ENCODE measurements at regions not wholly inside any gene's neighbourhood (a gene's known extent, or its start where the extent isn't known, plus 50 kb on each side); places are given as distances from the start of the nearest gene placed in this dataset.

DNA sequence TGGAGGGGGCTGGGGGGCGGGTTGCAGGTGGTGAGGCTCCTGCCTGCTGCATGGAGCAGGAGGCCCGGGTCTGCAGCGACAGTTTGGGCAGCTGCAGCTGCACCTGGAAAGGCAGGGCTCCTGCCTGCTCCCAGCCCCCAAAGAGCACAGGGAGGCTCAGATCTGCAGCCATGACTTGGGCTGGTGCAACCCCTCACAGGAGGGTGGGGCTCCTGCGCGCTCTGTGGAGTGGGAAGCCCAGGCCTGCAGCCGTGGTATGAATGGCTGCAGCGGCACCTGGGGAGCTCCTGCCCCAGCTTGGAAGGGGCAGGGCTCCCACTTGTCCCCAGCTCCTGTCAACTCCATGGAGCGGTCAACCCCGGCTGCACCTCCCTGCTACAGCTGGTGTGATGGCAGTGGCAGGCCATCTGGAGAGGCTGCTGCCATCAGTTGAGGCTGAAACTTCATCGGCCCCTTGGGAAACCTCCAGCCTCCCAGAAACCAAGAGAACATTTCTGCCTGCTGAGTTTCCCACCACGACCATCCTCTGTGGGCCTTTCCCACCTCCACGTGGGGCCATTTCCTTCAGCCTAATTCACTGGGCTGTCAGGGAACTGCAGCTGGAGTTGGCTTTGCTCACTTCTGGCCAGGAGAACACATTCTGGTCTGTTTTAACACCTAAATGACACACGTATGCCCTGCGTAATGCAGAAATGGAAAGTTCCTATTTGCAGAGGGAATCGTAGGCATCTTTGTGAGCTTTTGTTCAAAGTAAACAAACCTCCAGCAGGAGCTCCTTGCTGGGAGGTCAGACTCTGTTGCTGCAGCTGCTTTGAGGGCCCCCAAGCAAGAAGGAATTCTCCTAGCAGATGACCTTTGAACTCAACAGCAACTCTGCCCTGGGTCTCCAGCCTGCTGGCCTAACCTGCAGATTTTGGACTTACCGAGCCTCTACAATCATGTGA lies 429.0 kb downstream of the PREX1 start:
- peak; percentile 62 for DNase-seq

DNA sequence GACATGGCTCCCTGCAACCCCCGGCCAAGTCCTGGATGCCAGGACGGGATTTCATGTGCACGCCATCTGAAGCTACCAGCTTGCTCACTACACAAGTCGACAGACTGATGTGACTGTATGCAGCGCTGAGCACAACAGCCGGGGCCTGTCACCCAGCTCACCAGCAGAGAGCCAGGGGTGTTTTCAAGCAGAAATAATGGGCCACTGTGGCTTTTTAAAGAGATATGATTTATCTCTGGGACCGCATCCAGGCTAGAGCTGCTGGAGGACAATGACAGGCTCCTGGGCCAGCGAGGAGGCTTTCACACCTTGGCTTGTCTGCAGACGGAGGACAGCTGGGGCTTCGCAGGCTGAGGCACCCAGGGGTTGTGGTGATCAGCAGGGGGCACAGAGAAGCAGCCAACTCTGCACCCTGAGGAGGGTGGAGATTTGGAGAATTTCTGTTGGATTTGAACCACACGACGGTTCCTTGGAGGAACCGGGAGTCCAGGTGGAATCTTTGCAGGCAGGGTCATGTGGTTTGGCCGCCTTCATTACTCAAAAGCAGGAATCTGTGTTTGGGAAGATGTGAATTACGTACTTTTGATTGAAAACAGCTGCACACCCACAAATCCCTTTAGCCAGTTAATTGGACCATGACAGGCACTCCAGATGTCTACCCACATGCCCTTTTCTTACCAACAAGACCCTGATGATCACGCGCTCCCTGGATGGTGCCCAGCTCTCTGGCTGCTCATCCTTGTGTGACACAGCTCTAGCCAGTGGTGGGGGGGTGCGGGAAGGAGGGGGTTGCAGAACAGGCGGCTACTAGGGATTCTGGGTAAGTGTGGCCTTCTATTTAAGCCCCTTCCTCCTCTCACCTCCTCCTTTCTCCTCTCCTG lies 430.6 kb downstream of the PREX1 start:
- peak; percentile 83 for DNase-seq

DNA sequence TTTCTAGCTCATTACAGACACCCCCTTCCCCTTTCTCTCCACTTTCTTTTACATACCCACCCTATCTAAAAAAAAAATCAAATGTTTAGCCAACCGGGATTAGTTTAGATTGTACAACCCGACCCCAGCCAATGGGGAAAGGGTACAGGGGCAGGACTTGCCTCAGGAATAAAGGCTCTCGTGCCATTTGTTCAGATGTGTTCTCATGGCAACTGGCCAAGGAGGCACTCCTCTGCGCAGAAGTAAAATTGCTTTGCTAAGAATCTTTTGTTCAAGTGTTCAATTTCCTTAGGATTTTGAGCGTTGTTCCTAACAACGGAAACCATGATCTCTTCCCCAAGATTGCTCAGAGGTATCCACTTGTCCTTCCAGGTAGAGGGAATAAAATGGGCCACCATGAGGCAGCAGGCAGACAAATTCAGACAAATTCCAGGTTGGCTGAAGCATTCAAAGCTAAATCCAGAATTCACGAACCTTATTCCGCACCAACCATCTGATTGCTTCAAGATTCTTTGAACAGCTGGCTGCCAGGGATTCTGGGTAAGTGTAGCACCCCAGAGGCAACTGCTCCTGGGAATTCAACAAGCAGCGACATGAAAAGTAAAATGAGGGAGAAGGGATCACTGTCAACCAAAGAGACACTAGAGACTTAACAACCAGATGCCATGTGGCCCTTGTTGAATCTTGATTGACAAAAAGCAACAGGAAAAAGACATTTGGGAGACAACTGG lies 431.8 kb downstream of the PREX1 start:
- DNase-seq = no peak

DNA sequence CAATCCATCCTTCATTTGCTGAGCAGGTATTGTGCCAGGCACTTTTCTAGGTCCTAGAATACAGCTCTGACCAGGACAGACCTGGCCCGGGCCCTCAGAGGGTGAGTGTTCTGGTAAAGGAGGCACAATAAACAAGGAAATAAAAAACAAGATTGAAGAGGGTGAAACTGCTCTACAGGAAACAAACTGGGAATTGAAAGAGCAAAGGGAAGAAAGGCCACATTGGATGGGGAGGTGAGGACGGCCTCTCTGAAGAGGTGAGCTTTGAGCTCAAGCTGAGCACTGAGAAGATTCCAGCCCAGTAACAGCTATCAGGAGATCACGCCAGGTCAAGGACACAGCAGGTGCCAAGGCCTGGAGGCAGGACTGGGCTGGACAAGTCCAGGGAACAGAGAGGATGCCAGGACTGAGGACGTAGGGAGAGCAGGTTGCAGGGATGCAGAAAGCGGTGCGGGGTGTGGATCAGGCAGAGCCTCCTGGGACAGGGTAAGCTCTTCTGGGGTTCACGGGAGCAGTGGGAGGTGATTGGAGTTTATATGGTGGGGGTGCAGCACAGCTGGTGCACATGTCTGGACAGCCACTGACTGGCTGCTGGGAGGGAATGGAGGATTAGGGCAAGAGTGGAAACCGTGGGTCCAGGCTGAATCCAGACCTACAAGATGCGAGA lies 433.3 kb downstream of the PREX1 start:
- DNase-seq = no peak

DNA sequence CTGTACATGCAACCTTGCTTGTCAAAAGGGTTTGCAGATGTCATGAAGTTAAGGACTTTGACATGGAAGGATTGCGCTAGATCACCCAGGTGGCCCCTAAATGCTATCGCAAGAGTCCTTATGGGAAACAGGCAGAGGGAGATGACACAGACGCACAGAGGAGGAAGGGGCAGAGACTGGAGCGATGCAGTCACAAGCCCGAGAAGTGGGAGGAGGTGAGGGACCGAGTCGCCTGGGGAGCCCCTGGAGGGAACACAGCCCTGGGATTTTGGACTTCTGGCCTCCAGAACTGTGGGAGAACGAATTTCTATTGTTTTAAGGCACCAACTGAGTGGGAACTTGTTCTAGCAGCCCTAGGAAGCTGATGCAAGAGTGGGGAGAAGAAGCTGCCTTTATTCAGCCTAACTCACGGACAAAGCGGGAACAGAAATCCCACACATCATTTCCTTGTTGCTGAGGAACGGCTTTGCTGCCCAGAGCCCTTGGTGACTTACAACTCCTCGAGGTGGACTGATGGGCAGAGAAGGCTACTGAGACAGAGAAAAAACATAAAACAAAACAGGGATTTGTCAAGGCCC lies 434.0 kb downstream of the PREX1 start:
- DNase-seq = no peak

DNA sequence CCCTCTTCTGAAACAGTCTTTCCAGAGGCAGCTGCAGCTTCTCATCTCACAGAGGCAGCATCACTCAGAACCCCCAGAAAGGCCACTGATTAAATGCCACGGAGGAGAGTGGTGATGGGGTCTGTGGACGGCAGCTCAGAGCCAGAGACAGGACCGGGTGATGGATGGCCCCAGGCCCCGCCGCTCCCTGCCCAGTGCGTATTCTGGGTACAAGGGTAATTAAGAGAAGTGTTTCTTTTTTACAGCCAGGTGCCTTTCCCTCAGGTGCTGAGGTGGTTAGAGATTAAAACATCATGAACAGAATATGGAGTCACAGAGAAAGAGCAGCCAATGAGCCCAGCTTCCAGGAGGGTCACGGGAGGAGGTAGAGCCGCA lies 434.5 kb downstream of the PREX1 start:
- no peak for DNase-seq

DNA sequence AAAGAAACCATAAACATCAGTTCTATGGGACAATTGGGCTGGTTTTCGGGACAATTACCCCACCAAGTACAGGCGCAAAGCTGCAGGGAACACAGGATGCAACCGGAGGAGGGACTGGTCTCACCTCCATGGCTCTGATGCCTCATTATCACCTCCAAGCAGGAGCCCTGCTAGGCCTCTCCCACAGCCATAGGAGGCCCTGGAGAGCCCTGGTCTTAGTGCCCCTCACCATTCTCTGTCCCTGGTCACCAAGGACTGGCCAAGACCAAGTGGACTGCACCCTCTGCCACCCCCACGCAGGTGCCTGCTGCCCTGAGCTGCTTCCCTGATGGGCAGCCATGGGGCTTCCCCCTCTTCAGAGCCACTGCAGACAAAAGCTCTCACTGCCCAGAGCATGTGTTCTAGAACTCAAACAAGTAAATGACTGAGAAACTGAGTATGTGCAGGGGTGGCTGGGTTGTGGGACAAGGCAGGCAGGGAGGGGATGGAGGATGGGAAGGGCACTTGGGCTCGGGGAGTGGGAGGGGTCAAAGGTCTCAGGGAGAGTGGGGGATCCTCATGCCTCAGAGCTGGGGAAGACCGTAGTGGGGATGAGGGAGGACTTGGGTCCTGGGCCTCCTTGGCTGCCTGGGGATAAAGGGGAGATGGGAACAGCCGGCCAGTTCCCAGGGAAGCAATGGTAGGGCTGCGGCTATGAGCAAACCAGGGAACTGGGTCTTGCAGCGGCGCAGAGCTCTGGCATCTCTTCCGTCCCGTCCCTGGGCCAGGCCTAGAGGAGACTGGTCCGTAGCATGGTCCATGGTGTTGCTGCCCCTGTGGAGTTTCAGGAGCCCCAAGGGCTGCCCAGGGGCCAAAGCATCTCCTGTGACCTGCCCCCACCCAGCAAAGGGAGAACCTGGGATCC lies 435.1 kb downstream of the PREX1 start:
- no peak for DNase-seq

DNA sequence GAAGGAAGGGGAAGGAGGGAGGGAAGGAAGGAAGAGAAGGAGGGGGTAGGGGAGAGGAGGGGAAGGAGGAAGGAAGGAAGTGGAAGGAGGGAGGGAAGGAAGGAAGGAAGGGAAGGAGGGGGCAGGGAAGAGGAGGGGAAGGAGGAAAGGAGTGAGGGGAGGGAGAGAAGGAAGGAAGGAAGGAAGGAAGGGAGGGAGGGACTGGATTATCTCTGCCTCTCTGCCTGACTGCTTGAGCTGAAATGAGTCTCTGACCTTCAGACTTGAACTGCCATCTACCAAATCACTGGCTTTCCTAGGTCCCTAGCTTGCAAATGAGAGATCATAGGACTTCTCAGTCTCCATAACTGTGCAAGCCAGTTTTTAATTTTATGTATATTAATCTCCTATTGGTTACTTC lies 436.8 kb downstream of the PREX1 start:
- no peak for DNase-seq

DNA sequence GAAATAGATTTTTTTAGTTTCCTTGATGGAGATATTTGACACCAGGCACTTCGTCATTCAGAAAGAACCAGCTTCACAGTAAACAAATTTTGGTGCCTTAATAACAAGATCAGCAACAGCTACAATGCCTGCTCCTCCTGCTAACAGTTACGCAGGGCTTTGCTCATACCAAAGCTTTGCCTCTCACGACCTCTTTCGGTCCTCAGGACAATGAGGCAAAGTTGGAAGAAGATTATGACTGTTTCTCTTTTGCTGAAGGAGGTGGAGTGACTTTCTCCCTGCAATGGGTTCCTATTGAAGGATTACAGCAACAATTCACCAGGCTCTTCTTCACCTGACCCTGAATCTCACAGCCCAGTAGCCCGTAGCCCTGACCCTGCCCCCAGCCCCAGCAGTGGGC lies 440.1 kb downstream of the PREX1 start:
- no peak for DNase-seq

DNA sequence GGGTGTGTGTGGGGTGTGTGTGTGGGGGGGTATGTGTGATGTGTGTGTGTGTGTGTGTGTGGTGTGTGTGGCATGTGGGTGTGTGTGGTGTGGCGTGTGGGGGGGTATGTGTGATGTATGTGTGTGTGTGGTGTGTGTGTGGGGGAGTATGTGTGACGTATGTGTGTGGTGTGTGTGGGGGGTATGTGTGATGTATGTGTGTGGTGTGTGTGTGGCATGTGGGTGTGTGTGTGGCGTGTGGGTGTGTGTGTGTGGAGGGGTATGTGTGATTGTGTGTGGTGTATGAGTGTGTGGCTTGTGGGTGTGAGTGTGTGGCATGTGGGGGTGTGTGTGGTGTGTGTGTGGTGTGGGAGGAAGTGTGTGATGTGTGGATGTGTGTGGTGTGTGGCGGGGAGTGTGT lies 442.3 kb downstream of the PREX1 start:
- DNase-seq = no peak

DNA sequence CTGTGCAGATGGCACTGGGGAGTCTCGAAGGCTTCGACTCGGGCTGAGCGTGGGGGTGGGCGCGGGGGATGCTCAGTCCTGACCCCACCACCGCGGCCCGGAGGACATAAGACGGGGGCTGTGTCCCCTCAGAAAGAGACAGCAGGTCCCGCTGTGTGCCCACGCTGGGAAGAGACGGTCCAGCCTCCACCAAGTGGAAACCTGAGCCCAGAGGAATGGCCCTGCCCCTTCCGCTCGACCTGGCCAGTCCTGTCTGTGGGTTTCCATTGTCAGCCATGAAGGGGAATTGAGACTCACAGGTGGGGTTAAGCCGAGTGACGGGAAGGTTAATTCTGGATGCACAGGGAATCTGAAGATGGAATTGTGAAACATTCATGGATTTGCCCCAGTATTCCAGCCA lies 442.7 kb downstream of the PREX1 start:
- no peak for DNase-seq

DNA sequence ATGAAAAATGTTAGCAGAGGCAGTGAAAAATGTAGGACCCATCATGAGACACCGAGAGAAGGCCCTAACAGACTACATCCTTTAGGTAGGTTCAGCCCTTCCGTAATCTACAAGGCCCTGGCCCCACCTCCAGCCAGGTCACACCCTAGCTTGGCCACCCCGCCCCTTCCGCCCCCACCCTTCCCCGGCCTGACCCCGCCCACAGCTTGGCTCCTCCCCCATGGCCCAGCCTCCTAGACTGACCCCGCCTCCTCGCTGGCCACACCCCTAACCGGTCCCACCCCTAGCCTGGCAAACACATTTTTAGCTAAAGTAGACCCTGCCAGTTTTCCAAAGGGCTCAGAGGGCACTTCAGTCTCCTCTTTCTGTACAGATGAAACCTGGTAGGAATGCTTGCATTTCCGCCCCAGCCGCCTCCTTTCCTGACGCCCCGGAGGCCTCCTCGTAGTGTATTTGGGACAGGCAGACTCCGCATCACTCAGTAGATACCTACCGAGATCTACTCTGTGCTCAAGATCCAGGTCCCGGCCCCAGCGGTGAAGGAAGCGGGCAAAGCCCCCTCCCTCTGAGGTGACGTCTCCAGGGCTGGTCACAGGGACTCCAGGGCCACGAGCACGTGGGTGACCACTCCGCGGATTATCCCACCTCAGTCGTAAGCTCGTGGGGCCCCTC lies 443.5 kb downstream of the PREX1 start:
- no peak for DNase-seq

DNA sequence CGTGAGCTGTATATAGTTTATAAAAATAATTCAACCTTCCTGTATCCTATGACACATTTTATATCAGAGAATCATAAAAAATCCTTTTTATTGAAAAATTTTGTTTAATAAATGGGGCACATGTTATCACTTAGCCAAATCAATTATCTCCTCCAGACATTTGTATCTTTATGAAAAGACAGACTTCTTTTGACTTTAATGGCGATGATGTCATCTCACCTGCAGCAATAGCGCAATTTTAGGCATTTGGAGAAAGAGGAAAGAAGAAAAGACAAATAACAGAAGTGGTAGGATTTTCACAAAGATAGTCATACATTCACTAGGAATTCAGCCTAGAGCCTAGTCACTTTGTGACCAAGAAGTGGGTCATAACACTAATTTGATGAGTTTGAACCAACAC lies 444.5 kb downstream of the PREX1 start:
- DNase-seq = no peak

DNA sequence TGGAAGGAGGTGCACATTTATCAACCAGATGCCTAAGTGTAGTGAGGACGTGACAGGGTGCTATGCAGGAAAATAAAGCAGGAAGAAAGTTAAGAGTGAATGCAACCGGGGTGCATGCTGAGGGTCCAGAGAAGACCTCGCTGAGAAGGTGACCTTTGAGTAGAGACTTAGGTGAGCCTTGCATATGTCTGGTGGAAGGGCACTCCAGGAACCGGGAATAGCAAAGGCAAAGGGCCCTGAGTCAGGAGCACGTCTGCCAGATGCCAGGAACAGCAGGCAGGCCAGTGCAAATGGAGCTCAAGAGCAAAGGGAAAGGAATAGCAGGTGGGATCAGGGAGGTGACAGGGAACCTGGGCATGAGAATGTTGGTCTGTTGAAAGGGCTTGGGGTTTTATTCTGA lies 445.5 kb downstream of the PREX1 start:
- no peak for DNase-seq

DNA sequence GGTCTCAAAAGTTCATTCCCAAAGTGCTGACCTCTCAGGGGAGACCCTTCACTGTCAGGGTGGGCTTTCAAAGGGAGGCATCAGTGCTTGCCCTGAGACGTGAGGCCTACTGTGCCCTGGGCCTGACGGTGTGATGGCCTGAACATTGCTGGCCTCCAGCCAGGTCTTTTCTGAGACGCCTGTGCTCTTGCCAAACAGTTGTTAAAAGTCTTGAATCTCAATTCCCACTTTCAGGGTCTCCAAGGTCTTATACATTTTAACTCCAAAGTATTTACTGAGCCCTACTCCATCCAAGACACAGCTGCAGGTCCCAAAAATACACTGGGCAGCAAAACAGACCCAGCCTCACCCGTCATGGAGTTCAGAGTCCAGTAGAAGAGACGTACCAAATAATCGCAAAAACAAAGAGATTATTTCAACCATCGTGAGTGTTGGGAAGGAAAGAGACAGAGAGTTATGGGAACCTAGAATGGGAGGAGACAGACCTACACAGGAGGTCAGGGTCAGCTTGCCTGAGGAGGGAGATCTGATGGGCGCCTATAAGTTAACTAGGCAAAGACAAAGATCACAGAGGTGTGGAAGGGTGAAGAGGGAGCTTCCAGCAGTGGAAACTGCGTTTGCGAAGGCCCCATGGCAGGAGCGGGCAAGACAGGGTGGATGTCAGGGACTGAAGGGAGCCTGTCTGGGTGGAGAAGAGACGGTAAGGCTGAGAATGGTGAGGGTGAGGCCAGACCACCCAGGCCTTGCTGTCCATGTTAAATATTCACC lies 446.3 kb downstream of the PREX1 start:
- DNase-seq = peak; percentile 36

DNA sequence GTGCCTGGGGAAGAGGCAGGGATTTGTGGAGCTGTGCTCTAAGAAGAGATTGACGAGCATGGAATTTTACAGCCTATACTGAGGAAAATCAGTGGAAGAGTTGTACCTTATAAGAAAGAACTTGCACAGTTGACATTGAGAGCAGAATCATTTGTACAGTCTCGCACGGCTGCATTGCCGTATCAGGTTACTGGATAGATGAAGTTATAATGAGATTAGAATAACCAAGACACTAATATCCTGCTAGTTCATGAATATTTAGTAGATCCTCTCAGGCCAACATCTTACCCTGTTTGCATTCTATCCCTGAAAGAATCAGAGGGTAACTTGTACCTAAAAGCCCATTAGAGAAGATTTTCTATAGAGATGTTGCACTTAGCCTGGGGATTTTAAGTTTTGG lies 447.1 kb downstream of the PREX1 start:
- DNase-seq = no peak

DNA sequence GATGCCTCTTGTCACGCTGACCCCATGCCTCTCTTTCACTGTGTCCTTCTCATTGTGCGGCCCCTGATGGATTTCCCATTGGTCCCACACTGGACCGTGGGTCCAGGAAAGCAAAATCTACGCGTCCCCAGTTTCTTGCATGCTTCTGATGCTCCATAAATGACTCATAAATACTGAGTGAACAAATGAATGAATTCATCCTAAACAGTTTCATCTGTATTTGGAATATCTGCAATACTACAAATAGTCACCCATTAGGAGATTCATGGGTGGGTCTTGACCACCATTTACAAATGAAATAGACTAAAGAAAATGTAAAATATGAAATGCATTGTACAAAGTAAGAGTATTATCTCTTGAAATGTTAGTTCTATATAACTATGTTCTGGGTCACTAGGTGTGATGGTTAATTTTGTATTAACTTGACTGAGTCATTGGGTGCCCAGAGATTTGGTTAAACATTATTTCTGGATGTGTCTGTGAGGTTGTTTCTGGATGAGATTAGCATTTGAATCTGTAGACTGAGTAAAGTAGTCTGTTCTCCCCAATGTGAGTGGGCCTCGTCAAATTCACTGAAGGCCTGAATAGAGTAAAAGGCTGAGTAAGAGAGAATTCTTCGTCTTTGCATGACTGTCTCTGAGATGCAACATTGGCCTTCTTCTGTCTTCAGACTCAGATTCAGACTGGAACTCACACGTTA lies 448.7 kb downstream of the PREX1 start:
- no peak for DNase-seq

DNA sequence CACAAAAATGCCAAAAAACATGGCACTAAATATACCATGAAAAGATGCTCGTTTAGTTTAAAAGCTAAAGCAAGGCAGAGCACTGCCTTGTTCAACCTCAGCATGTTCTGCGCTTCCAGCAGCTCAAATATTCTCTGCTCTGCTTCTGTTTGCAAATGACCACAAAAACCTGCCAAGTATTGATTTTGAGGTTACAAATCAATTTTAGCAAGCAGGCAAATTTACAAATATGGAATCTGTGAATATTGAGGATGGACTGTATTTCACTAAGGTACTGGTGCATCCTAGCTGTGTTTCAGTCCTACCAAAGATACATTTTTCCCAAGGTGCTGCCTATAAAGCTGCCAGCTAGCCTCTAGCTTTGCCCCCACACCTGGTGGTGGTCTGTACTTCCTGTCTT lies 449.9 kb downstream of the PREX1 start:
- no peak for DNase-seq

DNA sequence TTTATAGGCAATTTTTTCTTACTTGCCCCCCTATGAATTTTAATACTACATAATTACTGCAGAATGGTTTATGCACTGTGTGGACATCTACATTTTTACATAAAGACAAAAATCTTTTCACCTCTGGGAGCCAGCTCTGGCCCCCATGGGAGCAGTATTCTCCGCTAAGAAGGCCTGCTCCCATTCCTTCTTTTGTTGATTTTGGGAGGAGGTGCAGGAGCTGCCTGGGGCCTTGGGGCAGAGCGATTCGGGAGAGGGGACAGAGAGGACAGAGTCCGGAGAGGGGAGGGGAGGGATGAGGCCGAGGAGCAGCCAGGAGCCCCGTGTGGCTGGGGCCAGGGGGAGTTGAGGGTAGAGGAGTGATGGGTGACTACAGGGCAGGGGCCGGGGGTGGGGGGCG lies 452.0 kb downstream of the PREX1 start:
- DNase-seq = no peak
